A549 (cell line): ENCODE measurements at regions not wholly inside any gene's neighbourhood (a gene's known extent, or its start where the extent isn't known, plus 50 kb on each side); places are given as distances from the start of the nearest gene placed in this dataset.
"Not testable (repeated sequence)": the region's sequence is repeated elsewhere in the genome, so short reads cannot be mapped to it uniquely, and the experiment has no call there.

ENCODE experiments used
- ATAC-seq, 2 experiments: fragments of 200-7000 bp in 1 of 2; fragments of >200 bp in 1 of 2; cut with Nextera tagmentation in 1 of 2; cut with Tn5 transposase in 1 of 2; 3 replicates each; pipeline versions ENCODE4 v1.8.0 to v1.9.1; 2018 to 2020; ENCODE audit warnings: mild to moderate bottlenecking in 1 of 2, moderate library complexity in 1 of 2
- CTCF ChIA-PET: fragments of 300-600 bp; sonication (Branson Sonifier 250); formaldehyde crosslinking; extraction: SDS; loops from one replicate; lab custom pipeline; 2021; ENCODE audit warnings: antibody characterized with exemption, inconsistent platforms; lab: Yijun Ruan, JAX
- POLR2A ChIA-PET: fragments of 350-600 bp; formaldehyde crosslinking; extraction: SDS; loops from one replicate; lab custom pipeline; 2021; ENCODE audit warnings: antibody characterized with exemption, inconsistent platforms; lab: Yijun Ruan, JAX
- DNase-seq, 2 experiments: peaks; one replicate each; pipeline versions ENCODE4 v3.0.0 to v3.0.0-alpha.2; 2011 to 2016; ENCODE audit warnings: low read depth in 1 of 2, low spot score in 1 of 2
- FAIRE-seq: peaks from 2 replicates; lab custom pipeline; 2011; peaks lifted over from hg19 to GRCh38; lab: Jason Lieb, UNC
- H3K27ac ChIP-seq, 2 experiments: fragments of >200 bp; sonication (Bioruptor Twin); formaldehyde crosslinking; 3 replicates each; pipeline ENCODE4 v1.5.1; 2016 to 2017
- H3K4me1 ChIP-seq: fragments of >200 bp; sonication (Bioruptor Twin); formaldehyde crosslinking; 3 replicates; pipeline ENCODE4 v1.6.1; 2016
- H3K4me2 ChIP-seq: fragments of >200 bp; sonication (Bioruptor Twin); formaldehyde crosslinking; 3 replicates; pipeline ENCODE4 v1.6.1; 2016
- H3K4me3 ChIP-seq: fragments of >200 bp; sonication (Bioruptor Twin); formaldehyde crosslinking; 3 replicates; pipeline ENCODE4 v1.5.1; 2016
- H3K9me3 ChIP-seq: fragments of >200 bp; sonication (Bioruptor Twin); formaldehyde crosslinking; 3 replicates; pipeline ENCODE4 v1.6.1; 2016
- CEBPB ChIP-seq, 2 experiments: fragments of >200 bp in 1 of 2; sonication (Bioruptor Twin) in 1 of 2; formaldehyde crosslinking in 1 of 2; IDR thresholded peaks; 2 replicates each; pipeline ENCODE4 v1.6.1; 2012 to 2016
- EHF ChIP-seq: fragments of 250-450 bp; sonication (Bioruptor Pico); IDR thresholded peaks from 2 replicates; pipeline ENCODE4 v1.5.0; 2020; ENCODE audit warnings: mild to moderate bottlenecking
- FOXS1 ChIP-seq: fragments of 250-450 bp; sonication (Bioruptor Pico); IDR thresholded peaks from 2 replicates; pipeline ENCODE4 v1.5.0; 2020; ENCODE audit warnings: mild to moderate bottlenecking, moderate library complexity
- HDAC2 ChIP-seq: fragments of 200-600 bp; sonication (generic); IDR thresholded peaks from 2 replicates; pipeline ENCODE4 v1.6.1; 2016
- HEYL ChIP-seq: fragments of 250-450 bp; sonication (Bioruptor Pico); IDR thresholded peaks from 2 replicates; pipeline ENCODE4 v1.8.0; 2021; ENCODE audit warnings: mild to moderate bottlenecking, moderate library complexity
- HOXB5 ChIP-seq: fragments of 250-450 bp; sonication (Bioruptor Pico); IDR thresholded peaks from 2 replicates; pipeline ENCODE4 v1.5.0; 2020; ENCODE audit warnings: mild to moderate bottlenecking, moderate library complexity
- MAZ ChIP-seq: fragments of 150-350 bp; IDR thresholded peaks from 2 replicates; pipeline ENCODE4 v1.6.1; 2014; ENCODE audit warnings: antibody characterized with exemption, low read depth, low read length, borderline replicate concordance
- NR3C1 ChIP-seq: fragments of >200 bp; sonication (Bioruptor Twin); formaldehyde crosslinking; IDR thresholded peaks from 3 replicates; pipeline ENCODE4 v1.6.1; 2017
- POLR2A ChIP-seq: IDR thresholded peaks from 2 replicates; pipeline ENCODE4 v1.6.1; 2012; ENCODE audit warnings: mild to moderate bottlenecking, low read length
- RAD21 ChIP-seq, 2 experiments: fragments of >200 bp in 1 of 2; sonication (Bioruptor Twin) in 1 of 2; formaldehyde crosslinking in 1 of 2; IDR thresholded peaks in 1 of 2; conservative IDR thresholded peaks in 1 of 2; 2 replicates in 1 of 2; 3 replicates in 1 of 2; pipeline ENCODE4 v1.6.1; 2012 to 2018; ENCODE audit warnings: inconsistent platforms in 1 of 2
- SMC3 ChIP-seq: fragments of >200 bp; sonication (Bioruptor Twin); formaldehyde crosslinking; IDR thresholded peaks from 3 replicates; pipeline ENCODE4 v1.6.1; 2018; ENCODE audit warnings: inconsistent platforms
- SREBF2 ChIP-seq: fragments of 450-650 bp; IDR thresholded peaks from 2 replicates; pipeline ENCODE4 v1.6.1; 2014; ENCODE audit warnings: mild to moderate bottlenecking, moderate library complexity
- ZFP36 ChIP-seq: fragments of 450-650 bp; IDR thresholded peaks from 2 replicates; pipeline ENCODE4 v1.6.1; 2014; ENCODE audit warnings: borderline replicate concordance; ENCODE audit not compliant: partially characterized antibody
- ZSCAN20 ChIP-seq: fragments of 250-450 bp; sonication (Bioruptor Pico); IDR thresholded peaks from 2 replicates; pipeline ENCODE4 v1.8.0; 2022; ENCODE audit warnings: mild to moderate bottlenecking, moderate library complexity
- WGBS: methylation state at CpG from one replicate; pipeline ENCODE4 v1.1.6; 2017; ENCODE audit errors: missing lambda C conversion rate; 5-methylcytosine and 5-hydroxymethylcytosine counted together
- TF ChIP-seq, protein P1 (sequence below): fragments of >200 bp; sonication (Bioruptor Twin); formaldehyde crosslinking; IDR thresholded peaks from 3 replicates; pipeline ENCODE4 v1.5.1; 2016
- TF ChIP-seq, protein P2 (sequence below): IDR thresholded peaks from 2 replicates; pipeline ENCODE4 v1.6.1; 2012
- TF ChIP-seq, protein P3 (sequence below): fragments of >200 bp; sonication (Bioruptor Twin); formaldehyde crosslinking; IDR thresholded peaks from 2 replicates; pipeline ENCODE4 v1.6.1; 2016

DNA sequence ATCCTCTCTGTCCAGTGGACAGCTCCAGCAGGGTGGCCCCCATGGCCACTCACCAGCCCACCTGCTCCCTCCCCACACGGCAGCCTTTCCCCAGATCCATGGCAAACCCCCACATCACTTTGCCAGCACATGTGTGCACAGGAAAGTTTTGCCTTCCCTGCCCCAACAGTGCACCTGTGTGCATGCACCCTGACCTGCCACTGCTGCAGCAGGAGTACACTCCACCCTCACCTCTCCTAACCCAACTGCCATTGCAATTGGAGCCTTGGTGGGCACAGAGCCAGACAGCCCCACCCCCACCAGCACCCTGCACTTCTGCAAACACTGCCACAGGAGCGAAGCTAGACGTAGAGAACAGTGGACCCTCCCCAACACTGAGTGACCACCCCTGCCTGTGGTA, 308.9 kb downstream of the CEP170 start:
- POLR2A ChIA-PET = no interaction called here

DNA sequence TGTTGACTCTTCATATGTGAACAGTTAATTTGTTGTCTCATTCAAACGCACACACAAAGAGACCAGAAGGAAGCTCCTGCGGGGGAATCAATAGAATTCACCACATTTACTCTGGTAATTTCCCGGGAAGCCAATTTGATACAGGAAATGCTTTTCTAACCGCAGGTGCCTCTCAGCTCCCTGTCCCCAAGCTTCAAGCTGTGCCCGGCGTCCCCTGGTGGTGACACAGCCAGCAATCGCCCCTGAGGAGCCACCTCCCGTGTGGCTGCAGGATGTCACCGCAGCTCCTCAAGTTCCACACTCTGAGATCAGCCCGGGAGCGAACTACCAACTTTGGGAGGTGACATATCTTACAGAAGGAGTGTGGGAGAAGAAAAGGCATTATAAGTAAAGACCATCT, 318.4 kb downstream of the CEP170 start:
- H3K4me2 ChIP-seq = peak overlapping the region; percentile 38; the same call in 1 of the 3 replicates
- 15% methylated on average over 9 of the region's 11 CpGs for WGBS
- CTCF ChIA-PET, POLR2A ChIA-PET, H3K9me3 ChIP-seq, H3K4me1 ChIP-seq, H3K27ac ChIP-seq, FAIRE-seq, H3K4me3 ChIP-seq: not testable (repeated sequence)
- TF ChIP-seq, protein P1, sequence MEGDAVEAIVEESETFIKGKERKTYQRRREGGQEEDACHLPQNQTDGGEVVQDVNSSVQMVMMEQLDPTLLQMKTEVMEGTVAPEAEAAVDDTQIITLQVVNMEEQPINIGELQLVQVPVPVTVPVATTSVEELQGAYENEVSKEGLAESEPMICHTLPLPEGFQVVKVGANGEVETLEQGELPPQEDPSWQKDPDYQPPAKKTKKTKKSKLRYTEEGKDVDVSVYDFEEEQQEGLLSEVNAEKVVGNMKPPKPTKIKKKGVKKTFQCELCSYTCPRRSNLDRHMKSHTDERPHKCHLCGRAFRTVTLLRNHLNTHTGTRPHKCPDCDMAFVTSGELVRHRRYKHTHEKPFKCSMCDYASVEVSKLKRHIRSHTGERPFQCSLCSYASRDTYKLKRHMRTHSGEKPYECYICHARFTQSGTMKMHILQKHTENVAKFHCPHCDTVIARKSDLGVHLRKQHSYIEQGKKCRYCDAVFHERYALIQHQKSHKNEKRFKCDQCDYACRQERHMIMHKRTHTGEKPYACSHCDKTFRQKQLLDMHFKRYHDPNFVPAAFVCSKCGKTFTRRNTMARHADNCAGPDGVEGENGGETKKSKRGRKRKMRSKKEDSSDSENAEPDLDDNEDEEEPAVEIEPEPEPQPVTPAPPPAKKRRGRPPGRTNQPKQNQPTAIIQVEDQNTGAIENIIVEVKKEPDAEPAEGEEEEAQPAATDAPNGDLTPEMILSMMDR = peak; percentile 35; the same call in 2 of the 3 replicates
- TF ChIP-seq RAD21 (conservative IDR thresholded peaks at IDR 0.05 in 1 of 2, IDR thresholded peaks at IDR 0.05 in 1 of 2) (peak; percentile 39 to 52; a peak in 4 of 5 replicates), SMC3 (peak; percentile 47)
- DNase-seq (peak; percentile 1 to 39), ATAC-seq (peak; percentile 91 to 93)

More for the DNA sequence above, 308.9 kb downstream of the CEP170 start:
- no peak overlapping the region for H3K27ac ChIP-seq
- DNase-seq (no peak), ATAC-seq (no peak), FAIRE-seq (no peak)
- no peak overlapping the region for H3K4me2 ChIP-seq
- H3K4me3 ChIP-seq = no peak overlapping the region
- CTCF ChIA-PET = no interaction called here
- H3K9me3 ChIP-seq = 0 out of 3 replicates have a peak, but pooled peaks cover 4% of the 10 kb centered on the region
- no peaks in the 10 kb centered on the region for H3K4me1 ChIP-seq
- no CpG with 5 or more reads among the region's 3 CpGs for WGBS
- TF ChIP-seq CEBPB (IDR thresholded peaks at IDR 0.05) (no peak), SREBF2 (no peak), MAZ (no peak), POLR2A (no peak), HDAC2 (no peak), ZSCAN20 (CRISPR knock-in tag) (no peak), NR3C1 (no peak), FOXS1 (CRISPR knock-in tag) (no peak), HEYL (CRISPR knock-in tag) (no peak), EHF (CRISPR knock-in tag) (no peak), ZFP36 (no peak), HOXB5 (CRISPR knock-in tag) (no peak)
- TF ChIP-seq, protein P2, sequence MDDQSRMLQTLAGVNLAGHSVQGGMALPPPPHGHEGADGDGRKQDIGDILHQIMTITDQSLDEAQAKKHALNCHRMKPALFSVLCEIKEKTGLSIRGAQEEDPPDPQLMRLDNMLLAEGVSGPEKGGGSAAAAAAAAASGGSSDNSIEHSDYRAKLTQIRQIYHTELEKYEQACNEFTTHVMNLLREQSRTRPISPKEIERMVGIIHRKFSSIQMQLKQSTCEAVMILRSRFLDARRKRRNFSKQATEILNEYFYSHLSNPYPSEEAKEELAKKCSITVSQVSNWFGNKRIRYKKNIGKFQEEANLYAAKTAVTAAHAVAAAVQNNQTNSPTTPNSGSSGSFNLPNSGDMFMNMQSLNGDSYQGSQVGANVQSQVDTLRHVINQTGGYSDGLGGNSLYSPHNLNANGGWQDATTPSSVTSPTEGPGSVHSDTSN = no peak
- TF ChIP-seq, protein P1 = no peak
- TF ChIP-seq, protein P3, sequence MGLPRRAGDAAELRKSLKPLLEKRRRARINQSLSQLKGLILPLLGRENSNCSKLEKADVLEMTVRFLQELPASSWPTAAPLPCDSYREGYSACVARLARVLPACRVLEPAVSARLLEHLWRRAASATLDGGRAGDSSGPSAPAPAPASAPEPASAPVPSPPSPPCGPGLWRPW = no peak

GRCh38 chr1:242924717-242925116, 330.4 kb downstream of the CEP170 start:
- ATAC-seq, H3K4me3 ChIP-seq, H3K9me3 ChIP-seq, H3K27ac ChIP-seq, DNase-seq, H3K4me1 ChIP-seq, FAIRE-seq, CTCF ChIA-PET, POLR2A ChIA-PET, H3K4me2 ChIP-seq: not testable (repeated sequence)
- WGBS = 73% methylated on average over 6 of the region's 6 CpGs

- 89% methylated on average over 3 of the region's 3 CpGs for WGBS
- not testable (repeated sequence) for H3K27ac ChIP-seq, ATAC-seq
Measured at GRCh38 chr1:242923603-242924002, 331.5 kb downstream of the CEP170 start.

DNA sequence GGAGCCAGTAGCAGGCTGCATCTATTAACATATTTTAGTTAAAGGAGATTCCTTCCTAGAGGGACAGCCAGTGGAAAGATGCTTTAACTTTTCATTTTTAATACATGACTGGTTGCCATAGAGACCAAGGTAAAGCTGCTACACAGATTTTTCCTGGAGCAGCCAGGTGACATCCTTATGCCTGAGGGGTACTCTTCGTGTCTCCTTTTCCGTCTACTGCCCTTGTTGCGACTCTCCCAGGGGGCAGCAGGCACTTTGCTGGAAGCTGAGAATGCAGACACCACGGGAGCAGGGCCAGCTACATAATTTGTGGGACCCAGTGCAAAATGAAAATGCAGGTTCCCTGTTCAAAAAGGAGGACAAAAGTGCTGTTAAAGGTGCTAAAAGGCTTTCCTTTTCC, 340.4 kb downstream of the CEP170 start:
- DNase-seq, CTCF ChIA-PET, H3K4me1 ChIP-seq, FAIRE-seq, H3K9me3 ChIP-seq, H3K27ac ChIP-seq, ATAC-seq, POLR2A ChIA-PET, H3K4me3 ChIP-seq, H3K4me2 ChIP-seq: not testable (repeated sequence)
- 38% methylated on average over 4 of the region's 4 CpGs for WGBS

More at GRCh38 chr1:242923603-242924002, 331.5 kb downstream of the CEP170 start:
- POLR2A ChIA-PET, H3K4me1 ChIP-seq, DNase-seq, H3K4me3 ChIP-seq, H3K9me3 ChIP-seq, CTCF ChIA-PET, FAIRE-seq, H3K4me2 ChIP-seq: not testable (repeated sequence)

DNA sequence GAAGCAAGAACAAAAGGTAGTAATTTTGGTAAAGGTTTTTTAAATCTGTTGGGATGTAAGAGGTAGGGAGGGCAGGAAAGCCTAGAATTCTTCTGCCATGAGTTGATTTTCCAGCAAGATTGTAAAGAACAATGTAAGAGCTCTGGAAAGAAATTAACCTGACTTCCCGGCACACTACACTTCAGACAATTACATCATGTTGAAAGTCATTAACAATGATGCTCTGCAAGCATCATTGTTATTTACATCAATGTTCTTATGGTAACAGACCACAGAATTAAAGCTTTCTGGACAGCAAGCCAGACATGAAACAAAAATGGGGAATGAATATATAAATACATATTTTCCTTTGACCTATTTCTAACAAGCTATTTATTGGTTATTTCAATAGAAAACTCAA, 342.2 kb downstream of the CEP170 start:
- H3K4me2 ChIP-seq, FAIRE-seq, POLR2A ChIA-PET, H3K4me3 ChIP-seq, CTCF ChIA-PET, ATAC-seq, H3K4me1 ChIP-seq, H3K27ac ChIP-seq, H3K9me3 ChIP-seq, DNase-seq: not testable (repeated sequence)
- WGBS = 74% methylated on average over 1 of the region's 1 CpG
